ENCODE measurements at regions not wholly inside any gene's neighbourhood (a gene's known extent, or its start where the extent isn't known, plus 50 kb on each side); places are given as distances from the start of the nearest gene placed in this dataset.

DNA sequence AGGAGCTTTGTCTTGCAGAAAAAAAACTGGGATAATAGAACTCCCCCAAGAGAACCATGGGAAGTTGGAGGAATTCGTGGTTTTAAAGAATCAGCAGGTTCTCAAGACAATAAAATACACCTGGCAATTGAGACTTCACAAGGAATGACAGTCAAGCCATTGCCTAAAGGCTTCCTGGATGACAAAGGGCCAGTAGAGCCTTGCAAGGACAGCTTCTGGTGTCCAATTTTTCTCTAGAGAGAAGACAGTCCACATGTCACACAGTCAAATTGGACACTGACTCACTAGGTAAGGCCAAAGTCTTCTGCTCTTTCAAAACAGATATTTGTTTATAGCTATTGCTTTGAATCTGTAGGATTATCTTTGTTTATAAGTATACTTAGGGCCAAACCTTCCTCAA lies 80.3 kb upstream of the BMP5 start:
- Histone ChIP-seq H3K4me1 (ENCODE audit: insufficient read depth, low read length) (no peaks in the 10 kb centered on the region), H3K27ac (ENCODE audit: low read depth in 1 of 2, low read length in 2 of 2) (no peak overlapping the region), H3K27me3 (ENCODE audit: control insufficient read depth in 1 of 2, insufficient read depth in 2 of 2, low read length in 2 of 2) (no peaks in the 10 kb centered on the region), H3K9me3 (ENCODE audit: control insufficient read depth in 1 of 2, insufficient read depth in 1 of 2, low read length in 2 of 2) (peaks cover 0 to 4% of the 10 kb centered on the region in 2 experiments), H3K4me3 (ENCODE audit: low read length) (no peak overlapping the region), H3K36me3 (ENCODE audit: insufficient read depth, low read length) (no peaks in the 10 kb centered on the region)
- intact Hi-C loops (cut with DNase I, micrococcal nuclease): no loop called here
- TF ChIP-seq, protein P1, sequence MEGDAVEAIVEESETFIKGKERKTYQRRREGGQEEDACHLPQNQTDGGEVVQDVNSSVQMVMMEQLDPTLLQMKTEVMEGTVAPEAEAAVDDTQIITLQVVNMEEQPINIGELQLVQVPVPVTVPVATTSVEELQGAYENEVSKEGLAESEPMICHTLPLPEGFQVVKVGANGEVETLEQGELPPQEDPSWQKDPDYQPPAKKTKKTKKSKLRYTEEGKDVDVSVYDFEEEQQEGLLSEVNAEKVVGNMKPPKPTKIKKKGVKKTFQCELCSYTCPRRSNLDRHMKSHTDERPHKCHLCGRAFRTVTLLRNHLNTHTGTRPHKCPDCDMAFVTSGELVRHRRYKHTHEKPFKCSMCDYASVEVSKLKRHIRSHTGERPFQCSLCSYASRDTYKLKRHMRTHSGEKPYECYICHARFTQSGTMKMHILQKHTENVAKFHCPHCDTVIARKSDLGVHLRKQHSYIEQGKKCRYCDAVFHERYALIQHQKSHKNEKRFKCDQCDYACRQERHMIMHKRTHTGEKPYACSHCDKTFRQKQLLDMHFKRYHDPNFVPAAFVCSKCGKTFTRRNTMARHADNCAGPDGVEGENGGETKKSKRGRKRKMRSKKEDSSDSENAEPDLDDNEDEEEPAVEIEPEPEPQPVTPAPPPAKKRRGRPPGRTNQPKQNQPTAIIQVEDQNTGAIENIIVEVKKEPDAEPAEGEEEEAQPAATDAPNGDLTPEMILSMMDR (IDR thresholded peaks at IDR 0.05): no peak
- no peaks in the 10 kb centered on the region for H3K4me1 Mint-ChIP-seq (ENCODE audit: low read depth)
- no peak overlapping the region for H3K4me3 Mint-ChIP-seq
- no peaks in the 10 kb centered on the region for H3K27me3 Mint-ChIP-seq
- no peak for DNase-seq
- H3K36me3 Mint-ChIP-seq (ENCODE audit: low read depth): no peaks in the 10 kb centered on the region
- no peak overlapping the region for H3K27ac Mint-ChIP-seq
- ATAC-seq (ENCODE audit: poor library complexity): no peak
- peaks cover 4% of the 10 kb centered on the region for H3K9me3 Mint-ChIP-seq
- ChIA-PET CTCF (no interaction called here), POLR2A (no interaction called here)

- H3K36me3 Mint-ChIP-seq (ENCODE audit: low read depth): no peaks in the 10 kb centered on the region
- H3K4me1 ChIP-seq (ENCODE audit: insufficient read depth, low read length): no peaks in the 10 kb centered on the region
These were observed 79.0 kb upstream of the BMP5 start for GRCh38 chr6:55954436-55954835.

GRCh38 chr6:55953335-55953734 lies 77.9 kb upstream of the BMP5 start:
- Mint-ChIP-seq H3K9me3 (peaks cover 2% of the 10 kb centered on the region), H3K36me3 (ENCODE audit: low read depth) (no peaks in the 10 kb centered on the region), H3K27ac (no peak overlapping the region), H3K27me3 (no peaks in the 10 kb centered on the region), H3K4me1 (ENCODE audit: low read depth) (no peaks in the 10 kb centered on the region), H3K4me3 (no peak overlapping the region)
- no peak for DNase-seq
- no peaks in the 10 kb centered on the region for H3K27me3 ChIP-seq (ENCODE audit: control insufficient read depth in 1 of 2, insufficient read depth in 2 of 2, low read length in 2 of 2)
- ATAC-seq (ENCODE audit: poor library complexity): no peak
- H3K4me1 ChIP-seq (ENCODE audit: insufficient read depth, low read length): no peaks in the 10 kb centered on the region
- H3K36me3 ChIP-seq (ENCODE audit: insufficient read depth, low read length): no peaks in the 10 kb centered on the region
- H3K9me3 ChIP-seq (ENCODE audit: control insufficient read depth in 1 of 2, insufficient read depth in 1 of 2, low read length in 2 of 2): peaks cover 0 to 13% of the 10 kb centered on the region in 2 experiments
- H3K27ac ChIP-seq (ENCODE audit: low read depth in 1 of 2, low read length in 2 of 2): no peak overlapping the region
- TF ChIP-seq, protein P1 (IDR thresholded peaks at IDR 0.05): no peak
- POLR2A ChIA-PET: no interaction called here
- intact Hi-C loops (cut with DNase I, micrococcal nuclease): no loop called here
- no peak overlapping the region for H3K4me3 ChIP-seq (ENCODE audit: low read length)
- CTCF ChIA-PET: no interaction called here

More at GRCh38 chr6:55954436-55954835, 79.0 kb upstream of the BMP5 start:
- TF ChIP-seq, protein P1 (IDR thresholded peaks at IDR 0.05): no peak
- Mint-ChIP-seq H3K4me3 (no peak overlapping the region), H3K9me3 (peaks cover 4% of the 10 kb centered on the region), H3K27me3 (no peaks in the 10 kb centered on the region), H3K27ac (no peak overlapping the region), H3K4me1 (ENCODE audit: low read depth) (no peaks in the 10 kb centered on the region)
- Histone ChIP-seq H3K4me3 (ENCODE audit: low read length) (no peak overlapping the region), H3K27me3 (ENCODE audit: control insufficient read depth in 1 of 2, insufficient read depth in 2 of 2, low read length in 2 of 2) (no peaks in the 10 kb centered on the region), H3K36me3 (ENCODE audit: insufficient read depth, low read length) (no peaks in the 10 kb centered on the region), H3K9me3 (ENCODE audit: control insufficient read depth in 1 of 2, insufficient read depth in 1 of 2, low read length in 2 of 2) (peaks cover 0 to 13% of the 10 kb centered on the region in 2 experiments), H3K27ac (ENCODE audit: low read depth in 1 of 2, low read length in 2 of 2) (no peak overlapping the region)
- no peak for ATAC-seq (ENCODE audit: poor library complexity)
- POLR2A ChIA-PET: no interaction called here
- CTCF ChIA-PET: no interaction called here
- no peak for DNase-seq
- intact Hi-C loops (cut with DNase I, micrococcal nuclease): no loop called here
